A673 (cell line): ENCODE measurements at regions not wholly inside any gene's neighbourhood (a gene's known extent, or its start where the extent isn't known, plus 50 kb on each side); places are given as distances from the start of the nearest gene placed in this dataset.

Source experiments
- BruUV-seq: library from RNA; stranded (reverse); fragments of 400-500 nt; replicated peaks from 2 replicates; lab custom pipeline; 2021; lab: Mats Ljungman, UMichigan
- CTCF ChIA-PET: fragments of 300-600 bp; sonication (Branson Sonifier 250); formaldehyde crosslinking; loops from one replicate; lab custom pipeline; 2022; ENCODE audit warnings: antibody characterized with exemption; lab: Charles Lee
- POLR2A ChIA-PET: fragments of 300-600 bp; sonication (Branson Sonifier 250); formaldehyde crosslinking; loops from one replicate; lab custom pipeline; 2022; ENCODE audit warnings: antibody characterized with exemption; ENCODE audit not compliant: low non-redundant PET; lab: Charles Lee
- DNase-seq: peaks from one replicate; pipeline ENCODE4 v3.0.0-alpha.2; 2015; ENCODE audit warnings: low spot score
- H3K27ac ChIP-seq: fragments of 200-600 bp; sonication (generic); 2 replicates; pipeline ENCODE4 v1.5.1; 2016; ENCODE audit warnings: mixed run types, low read depth, mild to moderate bottlenecking, mixed read lengths, antibody characterized with exemption, low read length; ENCODE audit not compliant: poor library complexity, severe bottlenecking
- H3K27me3 ChIP-seq: fragments of 200-600 bp; sonication (generic); replicated peaks from 2 replicates; pipeline ENCODE4 v1.6.1; 2017; ENCODE audit warnings: mixed run types, low read depth, mild to moderate bottlenecking, mixed read lengths, antibody characterized with exemption, low read length; ENCODE audit not compliant: insufficient read depth, poor library complexity
- H3K36me3 ChIP-seq: fragments of 200-600 bp; sonication (generic); 2 replicates; pipeline ENCODE4 v1.6.1; 2016; ENCODE audit warnings: mixed run types, mild to moderate bottlenecking, mixed read lengths, antibody characterized with exemption, low read length; ENCODE audit not compliant: insufficient read depth, poor library complexity, severe bottlenecking
- H3K4me1 ChIP-seq: fragments of 200-600 bp; sonication (generic); 2 replicates; pipeline ENCODE4 v1.6.1; 2017; ENCODE audit warnings: mixed run types, mild to moderate bottlenecking, mixed read lengths, antibody characterized with exemption, low read length; ENCODE audit not compliant: insufficient read depth, poor library complexity, severe bottlenecking
- H3K4me3 ChIP-seq: fragments of 200-600 bp; sonication (generic); 2 replicates; pipeline ENCODE4 v1.5.1; 2016; ENCODE audit warnings: low read depth, mixed run types, mild to moderate bottlenecking, mixed read lengths, low read length; ENCODE audit not compliant: poor library complexity, severe bottlenecking
- H3K9me3 ChIP-seq: fragments of 200-600 bp; sonication (generic); 2 replicates; pipeline ENCODE4 v1.6.1; 2016; ENCODE audit warnings: mixed run types, low read depth, mild to moderate bottlenecking, mixed read lengths, antibody characterized with exemption, low read length; ENCODE audit not compliant: poor library complexity, severe bottlenecking
- EZH2 ChIP-seq: fragments of 200-600 bp; sonication (generic); IDR thresholded peaks from 2 replicates; pipeline ENCODE4 v1.6.1; 2017; ENCODE audit warnings: borderline replicate concordance, low read depth, mild to moderate bottlenecking, mixed read lengths, antibody characterized with exemption, low read length; ENCODE audit not compliant: poor library complexity, severe bottlenecking
- intact Hi-C: fragments of 100-400 bp; cut with micrococcal nuclease; formaldehyde crosslinking; loops from one replicate; pipeline ENCODE4 v1.10.0; 2022; ENCODE audit not compliant: unreplicated experiment
- TF ChIP-seq, protein P1 (sequence below): fragments of 300-800, 200-600 bp; sonication (generic); conservative IDR thresholded peaks from 2 replicates; pipeline ENCODE4 v1.5.1; 2017; ENCODE audit warnings: low read depth, mild to moderate bottlenecking, antibody characterized with exemption, low read length, moderate library complexity, mixed read lengths

DNA sequence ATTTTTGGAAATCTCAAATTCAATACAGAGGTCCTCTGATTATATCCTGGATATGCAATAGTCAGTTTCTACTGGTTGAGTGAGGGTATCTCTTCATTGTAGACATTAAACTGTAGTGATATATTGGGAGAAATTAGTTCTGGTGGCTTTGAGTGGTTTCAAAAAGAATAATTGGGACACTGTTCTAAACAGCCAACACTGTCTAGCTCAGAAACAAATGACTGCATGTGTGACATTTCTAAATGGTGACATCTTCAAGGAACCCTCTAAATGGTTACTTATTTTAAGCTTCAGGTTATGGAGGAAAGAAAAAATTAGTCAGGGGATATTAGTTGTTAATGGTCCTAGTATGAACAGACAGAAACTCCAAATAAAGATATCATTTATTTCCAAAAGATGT is 186.2 kb downstream of the LARP7 start:
- intact Hi-C loops, result no loop called here
- no peaks in the 10 kb centered on the region for H3K36me3 ChIP-seq
- ChIA-PET POLR2A (no interaction called here), CTCF (no interaction called here)
- DNase-seq, result no peak
- no peak overlapping the region for H3K4me3 ChIP-seq
- H3K27ac ChIP-seq, result no peak overlapping the region
- no peaks in the 10 kb centered on the region for H3K9me3 ChIP-seq
- BruUV-seq, result no TSS peak
- H3K27me3 ChIP-seq, result no peaks in the 10 kb centered on the region
- TF ChIP-seq, protein P1, sequence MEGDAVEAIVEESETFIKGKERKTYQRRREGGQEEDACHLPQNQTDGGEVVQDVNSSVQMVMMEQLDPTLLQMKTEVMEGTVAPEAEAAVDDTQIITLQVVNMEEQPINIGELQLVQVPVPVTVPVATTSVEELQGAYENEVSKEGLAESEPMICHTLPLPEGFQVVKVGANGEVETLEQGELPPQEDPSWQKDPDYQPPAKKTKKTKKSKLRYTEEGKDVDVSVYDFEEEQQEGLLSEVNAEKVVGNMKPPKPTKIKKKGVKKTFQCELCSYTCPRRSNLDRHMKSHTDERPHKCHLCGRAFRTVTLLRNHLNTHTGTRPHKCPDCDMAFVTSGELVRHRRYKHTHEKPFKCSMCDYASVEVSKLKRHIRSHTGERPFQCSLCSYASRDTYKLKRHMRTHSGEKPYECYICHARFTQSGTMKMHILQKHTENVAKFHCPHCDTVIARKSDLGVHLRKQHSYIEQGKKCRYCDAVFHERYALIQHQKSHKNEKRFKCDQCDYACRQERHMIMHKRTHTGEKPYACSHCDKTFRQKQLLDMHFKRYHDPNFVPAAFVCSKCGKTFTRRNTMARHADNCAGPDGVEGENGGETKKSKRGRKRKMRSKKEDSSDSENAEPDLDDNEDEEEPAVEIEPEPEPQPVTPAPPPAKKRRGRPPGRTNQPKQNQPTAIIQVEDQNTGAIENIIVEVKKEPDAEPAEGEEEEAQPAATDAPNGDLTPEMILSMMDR, result no peak
- TF ChIP-seq EZH2, result no peak
- H3K4me1 ChIP-seq, result no peaks in the 10 kb centered on the region

DNA sequence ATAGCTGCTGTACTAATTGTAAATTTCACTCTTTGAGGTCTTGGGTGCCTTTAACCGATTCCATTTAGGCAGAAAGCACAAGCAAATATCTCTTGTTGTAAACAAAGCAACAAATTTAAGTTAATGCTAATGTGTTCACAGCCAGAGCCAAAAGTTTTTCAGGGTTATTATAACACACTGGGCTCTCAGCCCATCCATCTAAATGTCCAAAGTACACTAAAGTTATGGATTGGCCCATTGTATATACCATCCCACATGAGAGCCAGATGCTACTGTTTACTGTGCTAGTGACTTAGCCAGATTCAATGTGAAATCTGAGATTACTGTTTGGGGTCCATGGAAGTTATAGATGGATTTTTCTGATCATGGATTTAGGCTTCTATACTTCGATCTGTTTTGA is 186.7 kb downstream of the LARP7 start:
- Histone ChIP-seq H3K9me3 (no peaks in the 10 kb centered on the region), H3K27ac (no peak overlapping the region), H3K36me3 (no peaks in the 10 kb centered on the region), H3K4me3 (no peak overlapping the region), H3K27me3 (no peaks in the 10 kb centered on the region), H3K4me1 (no peaks in the 10 kb centered on the region)
- DNase-seq, result no peak
- TF ChIP-seq, protein P1, result no peak
- no peak for TF ChIP-seq EZH2
- BruUV-seq, result no TSS peak
- ChIA-PET CTCF (no interaction called here), POLR2A (no interaction called here)
- intact Hi-C loops, result no loop called here

DNA sequence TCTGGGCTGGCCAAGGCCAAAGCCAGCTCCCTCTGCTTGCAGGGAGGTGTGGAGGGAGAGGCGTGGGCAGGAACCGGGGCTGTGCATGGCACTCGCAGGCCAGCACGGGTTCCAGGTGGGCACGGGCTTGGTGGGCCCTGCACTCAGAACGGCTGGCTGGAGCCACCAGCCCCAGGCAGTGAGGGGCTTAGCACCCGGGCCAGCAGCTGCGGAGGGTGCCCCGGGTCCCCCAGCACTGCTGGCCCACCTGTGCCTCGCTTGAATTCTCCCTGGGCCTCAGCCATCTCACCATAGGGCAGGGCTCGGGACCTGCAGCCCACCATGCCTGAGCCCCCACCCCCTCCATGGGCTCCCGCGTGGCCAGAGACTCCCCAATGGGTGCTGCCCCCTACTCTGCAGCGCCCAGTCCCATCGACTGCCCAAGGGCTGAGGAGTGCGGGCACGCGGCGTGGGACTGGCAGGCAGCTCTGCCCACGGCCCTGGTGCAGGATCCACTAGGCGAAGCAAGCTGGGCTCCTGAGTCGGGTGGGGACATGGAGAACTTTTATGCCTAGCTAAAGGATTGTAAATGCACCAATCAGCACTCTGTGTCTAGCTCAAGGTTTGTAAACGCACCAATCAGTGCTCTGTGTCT is 193.9 kb downstream of the LARP7 start:
- no peaks in the 10 kb centered on the region for H3K36me3 ChIP-seq
- no peaks in the 10 kb centered on the region for H3K4me1 ChIP-seq
- no TSS peak for BruUV-seq
- intact Hi-C loops, result no loop called here
- no peak for DNase-seq
- H3K4me3 ChIP-seq, result no peak overlapping the region
- no peaks in the 10 kb centered on the region for H3K9me3 ChIP-seq
- ChIA-PET CTCF (no interaction called here), POLR2A (no interaction called here)
- no peak overlapping the region for H3K27ac ChIP-seq
- TF ChIP-seq, protein P1, result no peak
- no peak for TF ChIP-seq EZH2
- H3K27me3 ChIP-seq, result no peaks in the 10 kb centered on the region
